HFFc6 (cell line): ENCODE measurements at regions not wholly inside any gene's neighbourhood (a gene's known extent, or its start where the extent isn't known, plus 50 kb on each side); places are given as distances from the start of the nearest gene placed in this dataset.

Source experiments
- DNase-seq: peaks from one replicate; pipeline ENCODE4 v3.0.0-alpha.2; 2018
- H3K27ac Mint-ChIP-seq: 2 replicates; pipeline ENCODE4 v1.8.0; 2020; ENCODE audit warnings: mild to moderate bottlenecking, mixed read lengths
- H3K27me3 Mint-ChIP-seq: 2 replicates; pipeline ENCODE4 v1.8.0; 2021; ENCODE audit warnings: mild to moderate bottlenecking, moderate library complexity, mixed read lengths; ENCODE audit not compliant: insufficient read depth
- H3K36me3 Mint-ChIP-seq: 2 replicates; pipeline ENCODE4 v1.8.0; 2021; ENCODE audit warnings: low read depth, mixed read lengths
- H3K4me1 Mint-ChIP-seq: 2 replicates; pipeline ENCODE4 v1.8.0; 2020; ENCODE audit warnings: low read depth, mixed read lengths
- H3K4me3 Mint-ChIP-seq: 2 replicates; pipeline ENCODE4 v1.8.0; 2020; ENCODE audit warnings: mild to moderate bottlenecking, moderate library complexity, mixed read lengths
- H3K9me3 Mint-ChIP-seq: 2 replicates; pipeline ENCODE4 v1.8.0; 2020; ENCODE audit warnings: mild to moderate bottlenecking, mixed read lengths
- TF ChIP-seq, protein P1 (sequence below): fragments of 200-600 bp; sonication (generic); IDR thresholded peaks from 2 replicates; pipeline ENCODE4 v1.5.0; 2021; ENCODE audit warnings: antibody characterized with exemption, mild to moderate bottlenecking

DNA sequence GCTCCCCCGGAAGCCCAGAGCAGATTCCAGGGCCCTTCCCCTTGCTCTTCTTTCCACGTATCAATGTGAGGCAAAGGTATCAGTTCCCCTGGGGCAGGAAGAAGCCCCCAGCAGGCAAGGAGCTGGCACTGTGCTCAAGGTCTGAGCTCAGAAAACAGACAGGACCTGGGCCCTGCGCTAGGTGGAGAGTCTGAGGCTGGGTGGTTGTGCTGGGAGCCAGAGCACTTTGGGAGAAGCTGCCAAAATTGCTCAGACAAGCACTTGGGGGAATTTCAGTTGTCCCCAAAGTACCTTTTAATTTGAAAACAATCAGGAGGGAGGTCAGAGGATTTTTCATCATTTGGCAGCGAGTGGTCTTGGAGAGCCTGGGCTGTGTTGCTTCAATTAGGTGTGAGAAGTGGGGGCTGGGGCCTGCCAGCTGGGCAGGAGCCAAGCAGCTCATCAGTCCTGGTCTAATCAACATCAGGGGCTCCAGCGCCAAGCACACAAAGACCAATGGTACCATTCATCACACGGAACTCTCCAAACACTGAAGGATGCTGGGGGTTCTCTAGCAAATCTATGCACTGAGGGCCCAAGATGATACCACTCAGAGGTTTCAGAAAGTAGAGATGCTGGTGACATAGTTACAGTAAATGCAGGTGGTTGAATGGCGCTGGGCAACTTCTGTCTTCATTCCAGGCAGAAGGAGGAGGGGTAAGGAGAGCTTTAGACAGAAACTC lies 176.5 kb downstream of the SNX18 start:
- DNase-seq: no peak
- H3K4me1 Mint-ChIP-seq: peaks cover 34% of the 10 kb centered on the region

DNA sequence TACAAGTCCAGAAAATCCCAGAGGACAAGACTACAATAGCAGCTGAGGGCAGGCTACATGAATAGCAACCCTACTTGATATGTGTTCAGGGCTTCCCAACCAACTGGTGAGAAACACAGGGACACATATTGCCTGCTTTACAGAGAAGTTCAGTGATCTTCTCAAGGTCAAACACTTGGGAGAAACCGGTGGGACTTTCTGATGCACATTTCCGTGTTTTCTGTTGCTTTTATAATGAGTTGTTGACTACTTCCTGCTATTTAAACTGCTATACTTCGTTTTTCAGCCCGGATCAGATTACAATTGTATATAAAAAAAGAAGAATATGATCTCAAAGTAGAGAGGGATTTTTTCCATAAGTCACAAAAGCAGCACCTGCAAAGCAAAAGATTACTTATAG lies 175.1 kb downstream of the SNX18 start:
- Mint-ChIP-seq H3K4me3 (no peak overlapping the region), H3K27ac (no peak overlapping the region), H3K4me1 (peaks cover 29% of the 10 kb centered on the region), H3K36me3 (no peaks in the 10 kb centered on the region), H3K9me3 (no peaks in the 10 kb centered on the region), H3K27me3 (no peaks in the 10 kb centered on the region)
- no peak for DNase-seq
- TF ChIP-seq, protein P1, sequence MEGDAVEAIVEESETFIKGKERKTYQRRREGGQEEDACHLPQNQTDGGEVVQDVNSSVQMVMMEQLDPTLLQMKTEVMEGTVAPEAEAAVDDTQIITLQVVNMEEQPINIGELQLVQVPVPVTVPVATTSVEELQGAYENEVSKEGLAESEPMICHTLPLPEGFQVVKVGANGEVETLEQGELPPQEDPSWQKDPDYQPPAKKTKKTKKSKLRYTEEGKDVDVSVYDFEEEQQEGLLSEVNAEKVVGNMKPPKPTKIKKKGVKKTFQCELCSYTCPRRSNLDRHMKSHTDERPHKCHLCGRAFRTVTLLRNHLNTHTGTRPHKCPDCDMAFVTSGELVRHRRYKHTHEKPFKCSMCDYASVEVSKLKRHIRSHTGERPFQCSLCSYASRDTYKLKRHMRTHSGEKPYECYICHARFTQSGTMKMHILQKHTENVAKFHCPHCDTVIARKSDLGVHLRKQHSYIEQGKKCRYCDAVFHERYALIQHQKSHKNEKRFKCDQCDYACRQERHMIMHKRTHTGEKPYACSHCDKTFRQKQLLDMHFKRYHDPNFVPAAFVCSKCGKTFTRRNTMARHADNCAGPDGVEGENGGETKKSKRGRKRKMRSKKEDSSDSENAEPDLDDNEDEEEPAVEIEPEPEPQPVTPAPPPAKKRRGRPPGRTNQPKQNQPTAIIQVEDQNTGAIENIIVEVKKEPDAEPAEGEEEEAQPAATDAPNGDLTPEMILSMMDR: no peak

More for the DNA sequence above, 176.5 kb downstream of the SNX18 start:
- Mint-ChIP-seq H3K9me3 (no peaks in the 10 kb centered on the region), H3K27me3 (no peaks in the 10 kb centered on the region), H3K36me3 (no peaks in the 10 kb centered on the region), H3K4me3 (no peak overlapping the region), H3K27ac (no peak overlapping the region)
- TF ChIP-seq, protein P1: no peak

DNA sequence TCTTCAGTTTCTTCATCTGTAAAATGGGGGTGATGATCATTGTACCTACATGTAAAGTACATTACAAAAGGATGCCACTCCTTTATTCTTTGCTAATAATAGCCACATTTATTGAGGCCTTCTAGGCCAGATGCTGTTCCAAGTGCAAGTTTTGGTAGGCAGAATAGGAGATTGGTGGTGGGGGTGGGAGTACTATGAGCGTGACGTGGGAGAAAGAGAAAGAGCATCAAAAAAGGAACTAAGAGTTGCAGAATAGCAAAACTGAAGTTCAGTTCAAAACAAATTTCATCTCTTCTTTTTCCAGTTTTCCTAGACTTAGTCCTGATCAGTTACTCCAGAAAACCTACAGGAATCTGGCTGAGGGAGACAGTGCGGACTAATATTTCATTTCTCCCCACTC lies 174.1 kb downstream of the SNX18 start:
- no peak overlapping the region for H3K4me3 Mint-ChIP-seq

DNA sequence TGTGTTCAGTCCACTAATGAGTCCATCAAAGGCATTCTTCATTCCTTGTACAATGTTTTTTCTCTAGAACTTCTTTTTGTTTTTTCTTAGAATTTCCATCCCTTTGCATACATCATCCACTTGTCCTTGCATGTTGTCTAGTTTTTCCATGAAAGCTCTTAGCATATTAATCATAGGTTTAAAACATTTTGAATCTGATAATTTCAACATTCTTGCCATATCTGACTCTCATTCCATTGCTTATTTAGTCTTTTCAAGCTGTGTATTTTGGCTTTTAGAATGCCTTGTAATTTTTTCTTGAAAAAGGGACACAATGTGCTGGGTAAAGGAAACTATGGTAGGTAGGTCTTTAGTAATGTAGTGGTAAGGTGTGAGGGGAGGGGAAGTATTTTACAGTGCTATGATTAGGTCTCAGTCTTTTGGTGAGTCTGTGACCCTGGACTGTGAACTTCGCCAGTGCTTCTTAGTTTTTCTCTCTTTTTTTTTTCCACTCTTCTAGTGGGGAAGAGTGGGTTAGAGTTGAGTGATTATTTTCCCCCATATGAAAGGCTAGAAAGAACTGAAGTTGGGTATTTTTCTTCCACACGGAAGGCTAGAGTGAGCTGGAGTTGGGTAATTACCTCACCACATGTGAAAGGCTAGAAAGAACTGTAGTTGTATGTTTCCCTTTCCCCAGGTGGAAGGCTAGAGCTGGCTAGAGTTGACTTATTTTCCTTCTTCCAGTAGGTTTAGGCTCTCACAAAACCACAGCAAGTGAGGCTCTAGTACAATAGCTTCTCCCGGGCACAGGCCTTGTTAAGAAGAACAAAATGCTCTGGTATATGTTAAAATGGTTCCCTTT lies 172.1 kb downstream of the SNX18 start:
- H3K27ac Mint-ChIP-seq: no peak overlapping the region
- no peak for DNase-seq

More for the DNA sequence above, 174.1 kb downstream of the SNX18 start:
- Mint-ChIP-seq H3K27ac (no peak overlapping the region), H3K9me3 (no peaks in the 10 kb centered on the region), H3K4me1 (peaks cover 25% of the 10 kb centered on the region), H3K27me3 (no peaks in the 10 kb centered on the region; the same call in 1 of the 2 replicates), H3K36me3 (no peaks in the 10 kb centered on the region)
- no peak for DNase-seq
- TF ChIP-seq, protein P1: no peak

DNA sequence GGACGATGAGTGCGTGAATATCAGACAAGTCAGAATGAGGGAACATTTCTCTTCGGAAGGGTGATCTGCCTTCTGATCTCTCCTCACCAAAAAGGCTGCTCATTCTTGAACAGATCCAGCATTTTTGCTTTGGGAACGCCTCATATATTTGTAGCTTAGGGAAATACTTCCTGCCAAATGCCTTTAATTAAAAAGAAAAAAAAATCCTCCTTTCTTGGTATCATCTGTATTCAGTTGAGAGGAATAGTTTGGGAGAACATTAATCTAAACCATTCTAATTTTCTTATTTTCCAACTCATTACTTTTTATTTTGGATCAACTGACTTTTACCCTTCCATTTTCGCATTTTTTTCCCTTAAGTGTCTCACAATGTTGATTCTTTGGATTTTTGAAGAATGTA lies 163.4 kb downstream of the SNX18 start:
- H3K9me3 Mint-ChIP-seq: no peaks in the 10 kb centered on the region
- no peak overlapping the region for H3K4me3 Mint-ChIP-seq
- TF ChIP-seq, protein P1: no peak
- no peak for DNase-seq
- peaks cover 22% of the 10 kb centered on the region for H3K4me1 Mint-ChIP-seq
- H3K36me3 Mint-ChIP-seq: no peaks in the 10 kb centered on the region
- H3K27me3 Mint-ChIP-seq: peaks cover 2% of the 10 kb centered on the region
- H3K27ac Mint-ChIP-seq: no peak overlapping the region

More for the DNA sequence above, 172.1 kb downstream of the SNX18 start:
- no peaks in the 10 kb centered on the region for H3K9me3 Mint-ChIP-seq
- no peaks in the 10 kb centered on the region for H3K36me3 Mint-ChIP-seq
- H3K27me3 Mint-ChIP-seq: no peaks in the 10 kb centered on the region; the same call in 1 of the 2 replicates
- TF ChIP-seq, protein P1: no peak
- H3K4me1 Mint-ChIP-seq: peaks cover 21% of the 10 kb centered on the region
- H3K4me3 Mint-ChIP-seq: no peak overlapping the region
